ENCODE measurements at regions not wholly inside any gene's neighbourhood (a gene's known extent, or its start where the extent isn't known, plus 50 kb on each side); places are given as distances from the start of the nearest gene placed in this dataset.

GRCh38 chr7:50216626-50217025 is 87.9 kb upstream of the IKZF1 start:
- H3K4me2 ChIP-seq, result no peak overlapping the region
- no peak overlapping the region for H3K4me3 Mint-ChIP-seq
- no peaks in the 10 kb centered on the region for H3K27me3 ChIP-seq
- no peak overlapping the region for H3K9ac ChIP-seq
- peaks cover 3% of the 10 kb centered on the region for H3K9me3 Mint-ChIP-seq
- H3K4me1 ChIP-seq, result no peaks in the 10 kb centered on the region
- no peak for TF ChIP-seq EZH2phosphoT487 (IDR thresholded peaks at IDR 0.05)
- no peak for TF ChIP-seq CTCF (IDR thresholded peaks at IDR 0.05)
- TF ChIP-seq EZH2 (IDR thresholded peaks at IDR 0.05), result no peak
- DNase-seq (ENCODE audit: low spot score), result no peak
- no peak overlapping the region for H2AFZ ChIP-seq (replicated peaks)
- no peak overlapping the region for H3K27ac Mint-ChIP-seq
- no peaks in the 10 kb centered on the region for H4K20me1 ChIP-seq (ENCODE audit: low read depth)
- peaks cover 5% of the 10 kb centered on the region for H3K27me3 Mint-ChIP-seq (ENCODE audit: insufficient read depth, low read depth)
- no peaks in the 10 kb centered on the region for H3K36me3 Mint-ChIP-seq
- H3K9me3 ChIP-seq (ENCODE audit: low read depth), result no peaks in the 10 kb centered on the region
- H3F3A ChIP-seq (ENCODE audit: low read depth), result no peaks in the 10 kb centered on the region
- no peak overlapping the region for H3K4me3 ChIP-seq
- H3K79me2 ChIP-seq (ENCODE audit: low read depth), result no peaks in the 10 kb centered on the region
- no peaks in the 10 kb centered on the region for H3K36me3 ChIP-seq
- no peaks in the 10 kb centered on the region for H3K4me1 Mint-ChIP-seq
- H3K27ac ChIP-seq, result no peak overlapping the region

GRCh38 chr7:50214771-50215170 is 89.7 kb upstream of the IKZF1 start:
- no peaks in the 10 kb centered on the region for H3K79me2 ChIP-seq (ENCODE audit: low read depth)
- H3K27me3 Mint-ChIP-seq (ENCODE audit: insufficient read depth, low read depth), result peaks cover 2% of the 10 kb centered on the region
- H3K36me3 Mint-ChIP-seq, result no peaks in the 10 kb centered on the region
- H3F3A ChIP-seq (ENCODE audit: low read depth), result no peaks in the 10 kb centered on the region
- no peak overlapping the region for H3K9ac ChIP-seq
- H4K20me1 ChIP-seq (ENCODE audit: low read depth), result no peaks in the 10 kb centered on the region
- H3K4me3 Mint-ChIP-seq, result no peak overlapping the region
- H2AFZ ChIP-seq (replicated peaks), result no peak overlapping the region
- H3K27me3 ChIP-seq, result no peaks in the 10 kb centered on the region
- H3K4me2 ChIP-seq, result no peak overlapping the region
- no peak overlapping the region for H3K27ac Mint-ChIP-seq
- no peaks in the 10 kb centered on the region for H3K9me3 ChIP-seq (ENCODE audit: low read depth)
- no peaks in the 10 kb centered on the region for H3K4me1 Mint-ChIP-seq
- H3K9me3 Mint-ChIP-seq, result no peaks in the 10 kb centered on the region
- H3K27ac ChIP-seq, result no peak overlapping the region
- no peaks in the 10 kb centered on the region for H3K36me3 ChIP-seq
- H3K4me3 ChIP-seq, result no peak overlapping the region
- no peak for TF ChIP-seq CTCF (IDR thresholded peaks at IDR 0.05)
- TF ChIP-seq EZH2phosphoT487 (IDR thresholded peaks at IDR 0.05), result no peak
- no peak for TF ChIP-seq EZH2 (IDR thresholded peaks at IDR 0.05)
- no peaks in the 10 kb centered on the region for H3K4me1 ChIP-seq
- no peak for DNase-seq (ENCODE audit: low spot score)

- no peaks in the 10 kb centered on the region for H3K79me2 ChIP-seq (ENCODE audit: low read depth)
- no peak overlapping the region for H3K27ac Mint-ChIP-seq
- H4K20me1 ChIP-seq (ENCODE audit: low read depth), result no peaks in the 10 kb centered on the region
- H2AFZ ChIP-seq (replicated peaks), result no peak overlapping the region
- no peak for DNase-seq (ENCODE audit: low spot score)
- no peak overlapping the region for H3K27ac ChIP-seq
- no peaks in the 10 kb centered on the region for H3F3A ChIP-seq (ENCODE audit: low read depth)
- H3K9ac ChIP-seq, result no peak overlapping the region
- H3K9me3 ChIP-seq (ENCODE audit: low read depth), result no peaks in the 10 kb centered on the region
- no peak overlapping the region for H3K4me2 ChIP-seq
- peaks cover 2% of the 10 kb centered on the region for H3K27me3 Mint-ChIP-seq (ENCODE audit: insufficient read depth, low read depth)
- no peak overlapping the region for H3K4me3 Mint-ChIP-seq
- H3K4me3 ChIP-seq, result no peak overlapping the region
- H3K36me3 ChIP-seq, result no peaks in the 10 kb centered on the region
- no peaks in the 10 kb centered on the region for H3K36me3 Mint-ChIP-seq
- H3K9me3 Mint-ChIP-seq, result no peaks in the 10 kb centered on the region
- H3K4me1 Mint-ChIP-seq, result no peaks in the 10 kb centered on the region
- H3K4me1 ChIP-seq, result no peaks in the 10 kb centered on the region
- no peaks in the 10 kb centered on the region for H3K27me3 ChIP-seq
- no peak for TF ChIP-seq EZH2 (IDR thresholded peaks at IDR 0.05)
Observed at GRCh38 chr7:50214126-50214670, 90.3 kb upstream of the IKZF1 start.

- Histone ChIP-seq H3K9ac (no peak overlapping the region), H3K27ac (no peak overlapping the region), H3K79me2 (ENCODE audit: low read depth) (no peaks in the 10 kb centered on the region), H3K4me1 (no peaks in the 10 kb centered on the region), H3K4me3 (no peak overlapping the region), H3K27me3 (no peaks in the 10 kb centered on the region), H3K36me3 (no peaks in the 10 kb centered on the region), H3K4me2 (no peak overlapping the region), H3F3A (ENCODE audit: low read depth) (no peaks in the 10 kb centered on the region), H2AFZ (replicated peaks) (no peak overlapping the region), H3K9me3 (ENCODE audit: low read depth) (no peaks in the 10 kb centered on the region), H4K20me1 (ENCODE audit: low read depth) (no peaks in the 10 kb centered on the region)
- no peak for DNase-seq (ENCODE audit: low spot score)
- Mint-ChIP-seq H3K27ac (no peak overlapping the region), H3K27me3 (ENCODE audit: insufficient read depth, low read depth) (peaks cover 2% of the 10 kb centered on the region), H3K4me1 (no peaks in the 10 kb centered on the region), H3K4me3 (peak overlapping the region; percentile 34), H3K36me3 (no peaks in the 10 kb centered on the region), H3K9me3 (no peaks in the 10 kb centered on the region)
- TF ChIP-seq EZH2phosphoT487 (IDR thresholded peaks at IDR 0.05) (no peak), CTCF (IDR thresholded peaks at IDR 0.05) (no peak), EZH2 (IDR thresholded peaks at IDR 0.05) (no peak)
Observed at GRCh38 chr7:50213622-50214017, 90.9 kb upstream of the IKZF1 start.
